ENCODE measurements at regions not wholly inside any gene's neighbourhood (a gene's known extent, or its start where the extent isn't known, plus 50 kb on each side); places are given as distances from the start of the nearest gene placed in this dataset.
A peak's percentile ranks its signal among the peaks of the same experiment; 100 is the strongest.

DNA sequence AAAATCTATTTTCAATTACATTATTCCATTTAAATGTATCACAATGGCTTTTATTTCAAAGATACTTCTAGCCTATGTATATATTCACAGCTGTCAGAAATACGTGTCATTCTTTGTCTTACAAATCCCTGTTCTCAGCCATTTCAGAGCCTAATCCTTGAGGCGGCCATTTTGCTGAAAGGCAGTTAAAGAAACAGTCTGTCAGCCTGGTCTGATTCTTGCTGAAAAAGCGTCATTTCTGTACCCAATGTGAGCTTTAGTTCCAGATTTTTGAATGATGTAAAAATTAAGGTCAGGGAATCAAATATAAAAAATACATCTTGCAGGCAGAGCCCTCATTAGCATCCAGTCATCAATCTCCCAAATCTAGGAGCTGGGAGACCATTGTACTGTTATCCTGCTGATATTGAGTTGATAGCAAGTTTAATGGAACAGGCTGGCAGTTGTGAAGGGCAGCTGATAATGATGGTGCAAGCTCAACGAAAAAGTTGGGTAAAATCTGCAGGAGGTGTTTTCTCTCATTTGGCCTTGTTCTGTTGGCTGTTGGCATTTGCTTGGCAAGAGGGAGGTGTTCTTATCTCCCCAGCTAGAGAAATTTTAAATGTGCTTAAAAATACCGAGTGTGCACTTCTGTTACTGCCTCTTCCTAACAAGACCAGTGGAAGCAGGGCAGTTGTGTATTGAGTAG is 314.8 kb downstream of the SOX4 start:
- BruUV-seq (replicated peaks) = no TSS peak
- H3K4me2 ChIP-seq (ENCODE audit: insufficient read depth, low read length) = no peak overlapping the region
- H4K20me1 ChIP-seq (replicated peaks; ENCODE audit: control insufficient read depth, extremely low read depth, insufficient read depth, low read length) = no peaks in the 10 kb centered on the region
- H3K4me1 ChIP-seq (ENCODE audit: control insufficient read depth, extremely low read depth, insufficient read depth, low read length) = no peaks in the 10 kb centered on the region
- no peak overlapping the region for H3K4me3 ChIP-seq (replicated peaks in 1 of 3; ENCODE audit: insufficient read depth in 1 of 3, low read depth in 1 of 3, low read length in 3 of 3)
- intact Hi-C loops (cut with micrococcal nuclease) (no loop called here), dilution Hi-C loops (cut with MboI; ENCODE audit: extremely low pct_ligation_motif_present, low sequenced_read_pairs) (no loop called here)
- H3K9me3 ChIP-seq (replicated peaks; ENCODE audit: control insufficient read depth, insufficient read depth, low read length) = no peaks in the 10 kb centered on the region
- H3K9ac ChIP-seq (replicated peaks; ENCODE audit: extremely low read depth, insufficient read depth, low read length) = no peak overlapping the region
- POLR2A ChIA-PET = no interaction called here
- no peak overlapping the region for H2AFZ ChIP-seq (ENCODE audit: low read depth, low read length)
- no peak for TF ChIP-seq EZH2 (IDR thresholded peaks at IDR 0.05; ENCODE audit: borderline replicate concordance, low read depth, low read length, severe bottlenecking)
- TF ChIP-seq, protein P1, sequence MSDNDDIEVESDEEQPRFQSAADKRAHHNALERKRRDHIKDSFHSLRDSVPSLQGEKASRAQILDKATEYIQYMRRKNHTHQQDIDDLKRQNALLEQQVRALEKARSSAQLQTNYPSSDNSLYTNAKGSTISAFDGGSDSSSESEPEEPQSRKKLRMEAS (IDR thresholded peaks at IDR 0.05; ENCODE audit: insufficient read depth, insufficient read length) = no peak
- no peak for TF ChIP-seq JUN (IDR thresholded peaks at IDR 0.05; ENCODE audit: borderline replicate concordance, insufficient read depth, insufficient read length, low read depth)
- no peak for TF ChIP-seq POLR2A (IDR thresholded peaks at IDR 0.05; ENCODE audit: low read depth, low read length)
- no peak for TF ChIP-seq FOS (IDR thresholded peaks at IDR 0.05; ENCODE audit: borderline replicate concordance, insufficient read depth, low read length)
- TF ChIP-seq, protein P2, sequence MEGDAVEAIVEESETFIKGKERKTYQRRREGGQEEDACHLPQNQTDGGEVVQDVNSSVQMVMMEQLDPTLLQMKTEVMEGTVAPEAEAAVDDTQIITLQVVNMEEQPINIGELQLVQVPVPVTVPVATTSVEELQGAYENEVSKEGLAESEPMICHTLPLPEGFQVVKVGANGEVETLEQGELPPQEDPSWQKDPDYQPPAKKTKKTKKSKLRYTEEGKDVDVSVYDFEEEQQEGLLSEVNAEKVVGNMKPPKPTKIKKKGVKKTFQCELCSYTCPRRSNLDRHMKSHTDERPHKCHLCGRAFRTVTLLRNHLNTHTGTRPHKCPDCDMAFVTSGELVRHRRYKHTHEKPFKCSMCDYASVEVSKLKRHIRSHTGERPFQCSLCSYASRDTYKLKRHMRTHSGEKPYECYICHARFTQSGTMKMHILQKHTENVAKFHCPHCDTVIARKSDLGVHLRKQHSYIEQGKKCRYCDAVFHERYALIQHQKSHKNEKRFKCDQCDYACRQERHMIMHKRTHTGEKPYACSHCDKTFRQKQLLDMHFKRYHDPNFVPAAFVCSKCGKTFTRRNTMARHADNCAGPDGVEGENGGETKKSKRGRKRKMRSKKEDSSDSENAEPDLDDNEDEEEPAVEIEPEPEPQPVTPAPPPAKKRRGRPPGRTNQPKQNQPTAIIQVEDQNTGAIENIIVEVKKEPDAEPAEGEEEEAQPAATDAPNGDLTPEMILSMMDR (IDR thresholded peaks at IDR 0.05; ENCODE audit: extremely low read depth in 1 of 2, insufficient read depth in 1 of 2, low read depth in 1 of 2, low read length in 2 of 2) = no peak
- TF ChIP-seq GATA2 (IDR thresholded peaks at IDR 0.05; ENCODE audit: insufficient read depth, insufficient read length, low read depth, low read length) = no peak
- no peak for TF ChIP-seq MYC (IDR thresholded peaks at IDR 0.05; ENCODE audit: low read depth, low read length)
- no peak for TF ChIP-seq POLR2AphosphoS5 (IDR thresholded peaks at IDR 0.05; ENCODE audit: insufficient read depth, low read depth, low read length)
- DNase-seq (ENCODE audit: low read depth, low spot score) (no peak), FAIRE-seq (peak; percentile 58)
- H3K9me1 ChIP-seq (replicated peaks; ENCODE audit: control insufficient read depth, extremely low read depth, insufficient read depth, low read length) = no peaks in the 10 kb centered on the region
- no peak overlapping the region for H3K27ac ChIP-seq (ENCODE audit: insufficient read depth, low read depth, low read length)
- no peaks in the 10 kb centered on the region for H3K36me3 ChIP-seq (ENCODE audit: control insufficient read depth in 2 of 2, extremely low read depth in 1 of 2, insufficient read depth in 2 of 2, low read length in 2 of 2)
- CTCF ChIA-PET = no interaction called here
- no peaks in the 10 kb centered on the region for H3K79me2 ChIP-seq (ENCODE audit: control insufficient read depth, insufficient read depth, low read length)
- no peaks in the 10 kb centered on the region for H3K27me3 ChIP-seq (ENCODE audit: control insufficient read depth in 2 of 2, insufficient read depth in 2 of 2, low read length in 2 of 2)

All from endothelial cell of umbilical vein (primary cell).